ENCODE measurements at regions not wholly inside any gene's neighbourhood (a gene's known extent, or its start where the extent isn't known, plus 50 kb on each side); places are given as distances from the start of the nearest gene placed in this dataset.
A peak's percentile ranks its signal among the peaks of the same experiment; 100 is the strongest.

GRCh38 chr12:114850661-114851275, 166.8 kb upstream of the TBX3 start:
- peaks cover 4% of the 10 kb centered on the region; the same call in 2 of the 3 replicates for H3K9me3 ChIP-seq
- no peak overlapping the region for H3K4me3 ChIP-seq
- H3K27ac ChIP-seq, result no peak overlapping the region
- FAIRE-seq, result no peak
- 0 out of 3 replicates have a peak, but pooled peaks cover 3% of the 10 kb centered on the region for H3K4me1 ChIP-seq
- H3K4me2 ChIP-seq, result no peak overlapping the region
- POLR2A ChIA-PET, result no interaction called here
- ATAC-seq, result no peak
- TF ChIP-seq EP300 (IDR thresholded peaks at IDR 0.05) (no peak), KDM1A (IDR thresholded peaks at IDR 0.05; ENCODE audit: low read depth) (no peak), REST (IDR thresholded peaks at IDR 0.05) (no peak), PHF8 (IDR thresholded peaks at IDR 0.05; ENCODE audit: borderline replicate concordance, low read depth) (no peak), NR3C1 (IDR thresholded peaks at IDR 0.05) (no peak), RCOR1 (IDR thresholded peaks at IDR 0.05; ENCODE audit: low read depth, low read length) (no peak), RARB (CRISPR knock-in tag; IDR thresholded peaks at IDR 0.05) (no peak), MYC (IDR thresholded peaks at IDR 0.05; ENCODE audit: borderline replicate concordance, low read length) (no peak), CBX2 (IDR thresholded peaks at IDR 0.05; ENCODE audit: borderline replicate concordance, low read depth) (no peak), ZC3H11A (IDR thresholded peaks at IDR 0.05) (no peak), MAZ (IDR thresholded peaks at IDR 0.05; ENCODE audit: borderline replicate concordance, low read depth, low read length) (no peak)
- DNase-seq (ENCODE audit: low read depth in 1 of 2, low spot score in 1 of 2), result no peak
- 76% methylated on average over 7 of the region's 7 CpGs for WGBS (ENCODE audit: missing lambda C conversion rate)
- CTCF ChIA-PET, result no interaction called here

- FAIRE-seq (no peak), DNase-seq (ENCODE audit: low read depth in 1 of 2, low spot score in 1 of 2) (peak in 1 of 2 experiments; percentile 44), ATAC-seq (peak; percentile 50 to 59; a peak in 5 of 6 replicates)
- CTCF ChIA-PET, result no interaction called here
- 0 out of 3 replicates have a peak, but pooled peaks cover 3% of the 10 kb centered on the region for H3K4me1 ChIP-seq
- POLR2A ChIA-PET, result no interaction called here
- TF ChIP-seq TFCP2L1 (CRISPR knock-in tag; IDR thresholded peaks at IDR 0.05) (no peak), ZNF302 (CRISPR knock-in tag; IDR thresholded peaks at IDR 0.05) (no peak), MAFK (IDR thresholded peaks at IDR 0.05; ENCODE audit: partially characterized antibody) (peak; percentile 15), RAD21 (conservative IDR thresholded peaks at IDR 0.05 in 1 of 2, IDR thresholded peaks at IDR 0.05 in 1 of 2) (no peak), NR3C1 (IDR thresholded peaks at IDR 0.05) (no peak), BHLHE40 (IDR thresholded peaks at IDR 0.05; ENCODE audit: low read depth, low read length) (no peak), RARB (CRISPR knock-in tag; IDR thresholded peaks at IDR 0.05) (no peak), JUN (IDR thresholded peaks at IDR 0.05) (no peak), RFX5 (IDR thresholded peaks at IDR 0.05) (no peak)
- H3K27ac ChIP-seq, result peak overlapping the region in 1 of 2 experiments; percentile 47; a peak in 1 of 6 replicates
- 0 out of 3 replicates have a peak overlapping the region, but pooled peaks have one; percentile 17 for H3K4me2 ChIP-seq
- 52% methylated on average over 2 of the region's 2 CpGs for WGBS (ENCODE audit: missing lambda C conversion rate)
- no peaks in the 10 kb centered on the region for H3K9me3 ChIP-seq
- H3K4me3 ChIP-seq, result no peak overlapping the region
These were observed 164.7 kb upstream of the TBX3 start for GRCh38 chr12:114848666-114849065.

GRCh38 chr12:114847441-114848035, 163.6 kb upstream of the TBX3 start:
- ChIA-PET CTCF (no interaction called here), POLR2A (no interaction called here)
- ATAC-seq (no peak), FAIRE-seq (no peak), DNase-seq (ENCODE audit: low read depth in 1 of 2, low spot score in 1 of 2) (no peak)
- TF ChIP-seq HOXB5 (CRISPR knock-in tag; IDR thresholded peaks at IDR 0.05), result no peak
- TF ChIP-seq MAFK (IDR thresholded peaks at IDR 0.05; ENCODE audit: partially characterized antibody), result no peak
- TF ChIP-seq KDM1A (IDR thresholded peaks at IDR 0.05; ENCODE audit: low read depth), result no peak
- TF ChIP-seq EHMT2 (IDR thresholded peaks at IDR 0.05; ENCODE audit: low read depth), result no peak
- no peak for TF ChIP-seq TFCP2L1 (CRISPR knock-in tag; IDR thresholded peaks at IDR 0.05)
- TF ChIP-seq CBX8 (IDR thresholded peaks at IDR 0.05), result no peak
- no peak for TF ChIP-seq CEBPB (IDR thresholded peaks at IDR 0.05)
- Histone ChIP-seq H3K4me2 (no peak overlapping the region), H3K9me3 (no peaks in the 10 kb centered on the region), H3K4me3 (no peak overlapping the region), H3K27ac (no peak overlapping the region; a peak in 1 of 6 replicates), H3K4me1 (0 out of 3 replicates have a peak, but pooled peaks cover 3% of the 10 kb centered on the region)
- WGBS (ENCODE audit: missing lambda C conversion rate), result 78% methylated on average over 11 of the region's 11 CpGs

All from A549 (cell line).